ENCODE measurements at regions not wholly inside any gene's neighbourhood (a gene's known extent, or its start where the extent isn't known, plus 50 kb on each side); places are given as distances from the start of the nearest gene placed in this dataset.

GRCh38 chr4:55013431-55013955, 111.9 kb downstream of the KDR start:
- Histone ChIP-seq H3K9me3 (ENCODE audit: control extremely low read depth in 1 of 3, control insufficient read depth in 2 of 3, insufficient read depth in 1 of 3, low read length in 2 of 3) (peaks cover 0 to 2% (median 0%) of the 10 kb centered on the region in 3 donors), H3K27me3 (replicated peaks in 1 of 4; ENCODE audit: control extremely low read depth in 1 of 4, control insufficient read depth in 3 of 4, insufficient read depth in 4 of 4, low read length in 3 of 4) (no peaks in the 10 kb centered on the region), H3K4me3 (ENCODE audit: control extremely low read depth in 1 of 5, extremely low read depth in 1 of 5, insufficient read depth in 1 of 5, low read depth in 2 of 5, low read length in 4 of 5) (no peak overlapping the region), H3K4me2 (replicated peaks; ENCODE audit: low read depth, low read length, poor library complexity, severe bottlenecking) (no peak overlapping the region), H2AFZ (ENCODE audit: insufficient read depth, low read depth, low read length, poor library complexity, severe bottlenecking) (no peak overlapping the region), H3K9ac (ENCODE audit: low read length) (no peak overlapping the region), H3K79me2 (ENCODE audit: control insufficient read depth, insufficient read depth, low read length) (no peaks in the 10 kb centered on the region), H3K27ac (ENCODE audit: low read length in 2 of 2) (no peak overlapping the region), H3K36me3 (replicated peaks in 1 of 2; ENCODE audit: control extremely low read depth in 1 of 2, control insufficient read depth in 1 of 2, extremely low read depth in 1 of 2, insufficient read depth in 2 of 2, low read length in 1 of 2) (no peaks in the 10 kb centered on the region), H3K4me1 (ENCODE audit: control insufficient read depth in 2 of 2, insufficient read depth in 2 of 2, low read length in 2 of 2) (no peaks in the 10 kb centered on the region), H4K20me1 (ENCODE audit: control insufficient read depth, insufficient read depth, low read length, poor library complexity, severe bottlenecking) (no peaks in the 10 kb centered on the region)
- CTCF ChIA-PET: no interaction called here
- no peak for TF ChIP-seq EZH2 (IDR thresholded peaks at IDR 0.05; ENCODE audit: borderline replicate concordance, insufficient read depth, low read depth, low read length, poor library complexity, severe bottlenecking)
- no peak for TF ChIP-seq CTCF (IDR thresholded peaks at IDR 0.05)
- 96% methylated on average over 4 of the region's 6 CpGs for WGBS (ENCODE audit: insufficient coverage)
- peaks cover 10% of the 10 kb centered on the region for H3K27me3 Mint-ChIP-seq
- POLR2A ChIA-PET: no interaction called here
- intact Hi-C loops (cut with micrococcal nuclease): no loop called here
- H3K4me1 Mint-ChIP-seq: no peaks in the 10 kb centered on the region
- ATAC-seq (ENCODE audit: low read depth) (no peak), DNase-seq (no peak)
- H3K4me3 Mint-ChIP-seq: no peak overlapping the region
- H3K9me3 Mint-ChIP-seq (ENCODE audit: insufficient read depth): peaks cover 2% of the 10 kb centered on the region
- no peak overlapping the region for H3K27ac Mint-ChIP-seq

- Histone ChIP-seq H3K9me3 (ENCODE audit: control extremely low read depth in 1 of 3, control insufficient read depth in 2 of 3, insufficient read depth in 1 of 3, low read length in 2 of 3) (peaks cover 0 to 5% (median 0%) of the 10 kb centered on the region in 3 donors), H2AFZ (ENCODE audit: insufficient read depth, low read depth, low read length, poor library complexity, severe bottlenecking) (no peak overlapping the region), H3K79me2 (ENCODE audit: control insufficient read depth, insufficient read depth, low read length) (no peaks in the 10 kb centered on the region), H3K9ac (ENCODE audit: low read length) (no peak overlapping the region), H3K4me3 (ENCODE audit: control extremely low read depth in 1 of 5, extremely low read depth in 1 of 5, insufficient read depth in 1 of 5, low read depth in 2 of 5, low read length in 4 of 5) (no peak overlapping the region), H4K20me1 (ENCODE audit: control insufficient read depth, insufficient read depth, low read length, poor library complexity, severe bottlenecking) (no peaks in the 10 kb centered on the region), H3K27ac (ENCODE audit: low read length in 2 of 2) (no peak overlapping the region), H3K36me3 (replicated peaks in 1 of 2; ENCODE audit: control extremely low read depth in 1 of 2, control insufficient read depth in 1 of 2, extremely low read depth in 1 of 2, insufficient read depth in 2 of 2, low read length in 1 of 2) (no peaks in the 10 kb centered on the region), H3K4me2 (replicated peaks; ENCODE audit: low read depth, low read length, poor library complexity, severe bottlenecking) (no peak overlapping the region), H3K4me1 (ENCODE audit: control insufficient read depth in 2 of 2, insufficient read depth in 2 of 2, low read length in 2 of 2) (no peaks in the 10 kb centered on the region), H3K27me3 (replicated peaks in 1 of 4; ENCODE audit: control extremely low read depth in 1 of 4, control insufficient read depth in 3 of 4, insufficient read depth in 4 of 4, low read length in 3 of 4) (no peaks in the 10 kb centered on the region)
- CTCF ChIA-PET: no interaction called here
- Mint-ChIP-seq H3K27me3 (peaks cover 10% of the 10 kb centered on the region), H3K4me1 (no peaks in the 10 kb centered on the region), H3K4me3 (no peak overlapping the region), H3K27ac (no peak overlapping the region), H3K9me3 (ENCODE audit: insufficient read depth) (peaks cover 2% of the 10 kb centered on the region)
- no peak for TF ChIP-seq EZH2 (IDR thresholded peaks at IDR 0.05; ENCODE audit: borderline replicate concordance, insufficient read depth, low read depth, low read length, poor library complexity, severe bottlenecking)
- no peak for TF ChIP-seq CTCF (IDR thresholded peaks at IDR 0.05)
- WGBS (ENCODE audit: insufficient coverage): 98% methylated on average over 6 of the region's 8 CpGs
- ATAC-seq (ENCODE audit: low read depth): no peak
- intact Hi-C loops (cut with micrococcal nuclease): no loop called here
- DNase-seq: no peak
- POLR2A ChIA-PET: no interaction called here
These were observed 112.8 kb downstream of the KDR start for GRCh38 chr4:55012363-55013230.

Data from B cell (primary cell).